ENCODE measurements at regions not wholly inside any gene's neighbourhood (a gene's known extent, or its start where the extent isn't known, plus 50 kb on each side); places are given as distances from the start of the nearest gene placed in this dataset.

DNA sequence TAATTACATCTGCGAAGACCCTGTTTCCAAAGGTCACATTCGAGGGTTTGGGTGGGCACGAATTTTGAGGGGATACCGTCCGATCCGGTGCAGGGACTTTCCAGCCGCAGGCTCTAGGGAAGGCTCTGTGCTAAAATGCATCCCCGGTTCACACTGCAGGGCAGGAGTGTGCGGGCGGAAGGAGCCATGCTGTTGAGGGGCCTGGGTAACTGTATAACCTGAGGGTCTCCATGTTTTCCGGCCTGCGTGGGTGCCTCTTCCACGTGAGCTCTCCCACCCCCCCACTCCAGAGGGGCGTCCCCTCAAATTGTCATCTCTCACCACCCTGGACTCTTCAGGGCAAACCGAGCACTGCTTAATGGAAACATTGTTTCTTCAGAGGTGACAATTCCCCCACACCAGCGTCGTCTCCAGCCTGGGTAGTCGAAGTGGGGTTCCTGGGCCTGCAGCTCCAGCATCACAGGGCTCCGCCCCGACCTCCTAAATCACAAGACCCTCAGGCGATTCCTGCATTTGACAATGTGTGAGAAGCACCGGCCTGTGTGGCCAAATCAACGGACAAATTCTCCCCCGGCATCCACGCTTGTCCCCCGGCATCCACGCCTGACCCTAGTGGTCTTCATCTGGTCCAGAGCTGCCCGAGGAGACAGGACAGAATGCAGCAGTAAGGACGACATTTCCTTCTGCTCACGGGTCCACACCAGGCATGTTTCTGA is 51.2 kb downstream of the FOXL3 start:
- Histone ChIP-seq H3K27ac (ENCODE audit: low read length) (no peak overlapping the region), H3K9me3 (ENCODE audit: insufficient read depth, low read depth, low read length) (no peaks in the 10 kb centered on the region), H3K27me3 (ENCODE audit: insufficient read depth, low read length) (no peaks in the 10 kb centered on the region), H3K36me3 (ENCODE audit: insufficient read depth, low read depth, low read length) (no peaks in the 10 kb centered on the region), H3K4me1 (ENCODE audit: insufficient read depth, low read length) (no peaks in the 10 kb centered on the region), H3K4me3 (ENCODE audit: low read length) (no peak overlapping the region), H3K9ac (ENCODE audit: low read depth, low read length) (no peak overlapping the region)

DNA sequence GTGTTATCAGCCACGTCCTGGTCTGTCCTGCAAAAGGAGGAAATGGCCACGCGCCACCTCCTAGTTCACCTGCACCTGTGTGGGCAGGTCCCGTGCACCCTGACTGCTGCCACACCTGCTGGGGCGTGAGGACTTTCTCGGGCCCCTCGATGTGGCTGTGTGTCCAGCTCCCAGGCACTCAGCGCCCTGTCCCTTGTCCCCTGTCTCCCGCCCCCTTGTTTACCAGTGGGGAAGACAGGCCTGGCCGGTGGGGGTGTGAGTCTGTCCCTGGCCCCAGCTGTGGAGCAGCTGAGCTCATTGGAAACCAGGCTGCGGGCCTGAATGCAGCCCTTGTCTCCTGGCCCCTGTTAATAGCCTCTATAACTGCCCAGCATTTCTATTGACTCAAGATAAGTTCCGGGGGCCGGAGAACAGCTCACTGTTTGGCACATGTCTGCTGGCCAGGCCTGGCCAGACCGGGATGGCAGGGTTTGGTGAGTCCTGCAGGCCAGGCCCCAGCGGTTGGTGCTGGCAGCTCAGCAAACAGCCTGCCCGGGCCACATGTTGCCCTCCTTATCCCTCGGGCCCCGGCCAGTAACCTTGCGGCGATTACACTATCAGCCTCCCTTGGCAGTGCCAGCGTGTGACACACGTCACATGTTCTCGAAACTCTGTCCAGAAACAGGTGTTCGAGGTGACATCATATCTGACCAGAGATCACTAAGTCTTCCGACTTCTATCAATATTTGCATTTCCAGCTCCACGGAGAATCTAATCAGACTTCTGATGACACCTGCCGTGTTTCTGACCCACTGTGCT is 52.1 kb downstream of the FOXL3 start:
- Histone ChIP-seq H3K27me3 (ENCODE audit: insufficient read depth, low read length) (no peaks in the 10 kb centered on the region), H3K4me3 (ENCODE audit: low read length) (no peak overlapping the region), H3K36me3 (ENCODE audit: insufficient read depth, low read depth, low read length) (no peaks in the 10 kb centered on the region), H3K9me3 (ENCODE audit: insufficient read depth, low read depth, low read length) (no peaks in the 10 kb centered on the region), H3K27ac (ENCODE audit: low read length) (no peak overlapping the region), H3K4me1 (ENCODE audit: insufficient read depth, low read length) (no peaks in the 10 kb centered on the region), H3K9ac (ENCODE audit: low read depth, low read length) (no peak overlapping the region)

DNA sequence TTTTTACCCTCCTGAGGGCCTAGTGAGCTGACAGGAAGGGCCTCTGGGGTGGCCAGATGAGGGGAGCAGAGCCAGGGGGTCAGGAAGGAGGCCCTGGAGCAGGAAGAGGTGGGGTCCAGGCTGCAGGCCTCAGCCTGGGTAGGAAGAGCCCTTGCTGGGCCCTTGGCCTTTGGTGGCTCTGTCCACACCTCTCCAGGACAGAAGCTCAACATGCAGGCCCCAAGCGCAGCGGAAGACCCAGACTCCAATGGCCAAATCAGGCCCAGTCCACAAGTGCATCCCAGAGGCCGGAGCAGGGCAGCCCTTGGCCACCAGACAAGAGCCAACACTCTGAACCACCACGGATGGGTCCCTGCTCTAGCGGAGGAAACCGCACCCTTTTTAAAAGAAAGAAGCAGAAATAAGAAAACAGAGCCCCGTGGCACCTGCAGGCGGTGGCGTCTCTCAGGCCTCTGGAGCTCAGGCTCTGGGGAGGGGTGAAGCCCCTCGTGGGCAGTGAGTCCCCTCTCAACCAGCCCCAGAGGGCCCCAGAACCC is 52.8 kb downstream of the FOXL3 start:
- no peak overlapping the region for H3K27ac ChIP-seq (ENCODE audit: low read length)
- H3K27me3 ChIP-seq (ENCODE audit: insufficient read depth, low read length) = no peaks in the 10 kb centered on the region
- H3K9ac ChIP-seq (ENCODE audit: low read depth, low read length) = no peak overlapping the region
- H3K4me1 ChIP-seq (ENCODE audit: insufficient read depth, low read length) = no peaks in the 10 kb centered on the region
- H3K4me3 ChIP-seq (ENCODE audit: low read length) = no peak overlapping the region
- H3K9me3 ChIP-seq (ENCODE audit: insufficient read depth, low read depth, low read length) = no peaks in the 10 kb centered on the region
- no peaks in the 10 kb centered on the region for H3K36me3 ChIP-seq (ENCODE audit: insufficient read depth, low read depth, low read length)

DNA sequence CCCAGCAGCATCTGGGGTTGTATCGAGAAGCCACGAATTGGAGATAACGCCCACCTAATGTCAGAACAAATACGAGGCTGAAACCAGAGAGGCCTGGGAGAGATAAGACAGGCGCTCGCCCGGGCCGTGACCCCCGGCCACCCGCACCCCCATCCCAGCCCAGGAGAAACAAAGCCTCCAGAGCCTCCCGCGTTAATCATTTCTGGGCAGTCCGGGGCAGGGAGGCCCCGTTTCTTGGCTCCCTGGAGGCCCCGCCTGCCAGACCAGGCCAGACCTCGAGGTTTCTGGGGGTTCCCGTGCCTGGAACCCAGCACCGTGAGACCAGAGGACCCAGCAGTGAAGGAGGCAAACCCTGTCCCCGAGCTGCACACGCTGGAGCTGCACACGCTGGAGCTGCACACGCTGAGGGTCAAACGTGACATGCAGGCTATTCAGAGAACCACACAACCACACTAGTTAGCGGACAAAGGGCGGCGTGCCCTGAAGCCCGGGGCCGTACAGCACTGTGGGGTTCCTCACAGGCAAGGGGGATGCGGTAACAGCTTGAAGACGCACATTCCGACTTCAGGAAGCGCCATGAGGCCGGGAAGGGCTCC is 53.4 kb downstream of the FOXL3 start:
- Histone ChIP-seq H3K9me3 (ENCODE audit: insufficient read depth, low read depth, low read length) (no peaks in the 10 kb centered on the region), H3K4me3 (ENCODE audit: low read length) (no peak overlapping the region), H3K36me3 (ENCODE audit: insufficient read depth, low read depth, low read length) (no peaks in the 10 kb centered on the region), H3K9ac (ENCODE audit: low read depth, low read length) (no peak overlapping the region), H3K27me3 (ENCODE audit: insufficient read depth, low read length) (no peaks in the 10 kb centered on the region), H3K27ac (ENCODE audit: low read length) (no peak overlapping the region), H3K4me1 (ENCODE audit: insufficient read depth, low read length) (no peaks in the 10 kb centered on the region)

DNA sequence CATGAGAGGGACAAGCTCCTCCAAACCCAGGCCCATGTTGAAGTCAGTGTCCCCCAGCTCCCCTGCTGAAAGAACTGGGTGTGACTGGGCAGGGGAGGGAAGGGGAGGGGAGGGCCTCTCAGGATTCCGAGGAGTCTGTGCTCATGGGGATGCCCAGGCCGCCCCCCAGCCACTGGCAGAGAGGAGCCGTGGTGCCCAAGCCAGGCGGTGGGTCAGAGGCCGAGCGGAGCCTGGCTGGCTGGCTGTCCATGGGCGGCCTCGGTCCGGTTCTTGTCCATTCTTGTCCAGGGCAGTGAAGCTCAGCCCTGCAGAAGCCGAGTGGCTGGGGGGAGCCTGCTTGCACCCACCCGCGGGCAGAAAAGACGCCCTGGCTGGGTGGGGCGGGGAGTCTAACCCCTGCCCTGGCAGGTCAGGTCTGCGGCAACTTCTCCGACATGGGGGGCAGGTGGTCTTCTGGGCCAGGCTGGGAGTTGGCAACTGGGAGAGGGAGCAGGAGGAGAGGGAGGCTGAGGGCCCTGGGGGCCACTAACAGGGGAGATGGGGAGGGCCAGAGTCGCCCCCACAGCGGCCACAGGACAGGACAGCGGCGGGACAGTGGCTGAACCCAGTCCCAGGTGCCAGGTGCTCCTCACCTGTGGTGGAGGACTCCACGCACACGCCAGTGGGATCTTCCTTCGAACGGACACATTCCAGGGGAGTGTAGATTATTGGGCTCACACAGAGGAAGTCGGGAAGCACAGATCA is 54.1 kb downstream of the FOXL3 start:
- H3K4me1 ChIP-seq (ENCODE audit: insufficient read depth, low read length) = no peaks in the 10 kb centered on the region
- H3K36me3 ChIP-seq (ENCODE audit: insufficient read depth, low read depth, low read length) = no peaks in the 10 kb centered on the region
- H3K9me3 ChIP-seq (ENCODE audit: insufficient read depth, low read depth, low read length) = no peaks in the 10 kb centered on the region
- no peak overlapping the region for H3K27ac ChIP-seq (ENCODE audit: low read length)
- no peaks in the 10 kb centered on the region for H3K27me3 ChIP-seq (ENCODE audit: insufficient read depth, low read length)
- no peak overlapping the region for H3K9ac ChIP-seq (ENCODE audit: low read depth, low read length)
- no peak overlapping the region for H3K4me3 ChIP-seq (ENCODE audit: low read length)

DNA sequence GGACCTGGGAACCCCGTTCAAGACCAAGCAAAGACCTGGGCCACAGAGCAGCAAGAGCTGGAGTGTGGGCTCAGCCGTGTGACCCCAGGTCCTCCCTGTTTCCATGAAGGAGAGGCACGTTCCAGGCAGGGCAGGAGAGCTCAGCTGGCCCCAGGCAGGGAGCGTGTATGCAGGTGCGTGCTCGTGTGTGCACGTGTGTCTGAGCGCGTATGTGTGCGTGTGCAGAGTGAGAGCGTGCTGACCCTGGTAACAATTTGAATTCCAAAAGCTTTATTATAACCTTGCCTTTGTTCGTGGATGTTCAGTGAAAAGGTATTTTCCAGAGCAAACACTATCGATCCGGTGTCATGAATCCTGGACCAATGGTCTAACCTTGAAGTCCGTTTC is 54.6 kb downstream of the FOXL3 start:
- H3K9ac ChIP-seq (ENCODE audit: low read depth, low read length) = no peak overlapping the region
- no peaks in the 10 kb centered on the region for H3K9me3 ChIP-seq (ENCODE audit: insufficient read depth, low read depth, low read length)
- H3K4me1 ChIP-seq (ENCODE audit: insufficient read depth, low read length) = no peaks in the 10 kb centered on the region

DNA sequence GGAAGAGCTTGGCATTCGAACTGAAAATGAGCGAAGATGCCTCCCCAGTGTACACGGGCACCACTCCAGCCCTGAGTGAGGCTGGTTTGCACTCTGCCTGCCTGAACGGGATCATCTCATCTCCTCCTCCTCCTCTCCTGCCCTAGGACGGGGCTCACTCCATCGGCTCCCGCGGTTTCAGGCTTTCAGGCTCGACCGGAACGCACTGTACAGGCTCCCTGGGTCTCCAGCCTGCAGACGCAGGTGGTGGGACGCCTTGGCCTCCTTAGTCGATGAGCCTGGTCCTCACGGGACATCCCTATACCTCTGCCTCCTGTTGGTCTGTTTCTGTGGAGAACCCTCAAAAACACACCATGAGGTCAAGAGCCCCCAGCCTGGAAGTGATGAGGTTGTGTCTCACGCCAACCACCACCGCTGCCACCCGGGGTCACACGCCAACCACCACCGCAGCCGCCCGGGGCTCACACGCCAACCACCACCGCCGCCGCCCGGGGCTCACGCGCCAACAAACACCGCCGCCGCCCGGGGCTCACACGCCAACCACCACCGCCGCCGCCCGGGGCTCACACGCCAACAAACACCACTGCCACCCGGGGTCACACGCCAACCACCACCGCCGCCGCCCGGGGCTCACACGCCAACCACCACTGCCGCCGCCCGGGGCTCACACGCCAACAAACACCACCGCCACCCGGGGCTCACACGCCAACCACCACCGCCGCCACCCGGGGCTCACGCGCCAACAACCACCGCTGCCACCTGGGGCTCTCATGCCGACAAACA is 56.3 kb downstream of the FOXL3 start:
- no peaks in the 10 kb centered on the region for H3K27me3 ChIP-seq (ENCODE audit: insufficient read depth, low read length)
- no peaks in the 10 kb centered on the region for H3K9me3 ChIP-seq (ENCODE audit: insufficient read depth, low read depth, low read length)
- H3K4me3 ChIP-seq (ENCODE audit: low read length) = no peak overlapping the region
- H3K36me3 ChIP-seq (ENCODE audit: insufficient read depth, low read depth, low read length) = no peaks in the 10 kb centered on the region
- no peaks in the 10 kb centered on the region for H3K4me1 ChIP-seq (ENCODE audit: insufficient read depth, low read length)
- H3K27ac ChIP-seq (ENCODE audit: low read length) = no peak overlapping the region
- H3K9ac ChIP-seq (ENCODE audit: low read depth, low read length) = no peak overlapping the region

More for the DNA sequence above, 54.6 kb downstream of the FOXL3 start:
- Histone ChIP-seq H3K27me3 (ENCODE audit: insufficient read depth, low read length) (no peaks in the 10 kb centered on the region), H3K4me3 (ENCODE audit: low read length) (no peak overlapping the region), H3K27ac (ENCODE audit: low read length) (no peak overlapping the region), H3K36me3 (ENCODE audit: insufficient read depth, low read depth, low read length) (no peaks in the 10 kb centered on the region)

DNA sequence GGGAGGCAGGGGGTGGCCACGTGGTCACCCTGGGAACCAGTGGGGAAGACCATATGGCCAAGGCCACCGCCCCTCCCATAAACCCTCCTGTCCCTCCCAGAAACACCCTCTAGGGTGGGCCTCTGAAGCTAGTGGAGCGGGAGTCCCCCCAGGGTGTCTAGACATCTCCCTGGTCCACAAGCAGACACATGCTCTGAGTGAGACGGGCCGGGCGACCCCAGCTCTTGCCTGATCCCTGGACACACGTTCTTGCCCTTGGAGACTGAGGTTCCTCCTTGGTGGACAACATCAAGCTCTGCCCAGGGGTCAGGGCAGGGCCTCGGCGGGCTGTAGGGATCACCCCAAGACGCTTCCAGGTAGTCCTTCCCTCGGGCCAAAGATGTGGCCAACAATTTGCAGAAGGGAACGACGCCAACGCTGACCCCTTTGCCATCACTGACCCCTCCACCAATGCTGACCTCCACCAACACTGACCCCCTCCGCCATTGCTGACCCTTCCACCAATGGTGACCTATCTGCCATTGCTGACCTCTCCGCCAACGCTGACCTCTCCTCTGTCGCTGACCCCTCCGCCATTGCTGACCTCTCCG is 57.1 kb downstream of the FOXL3 start:
- no peak overlapping the region for H3K27ac ChIP-seq (ENCODE audit: low read length)
- no peaks in the 10 kb centered on the region for H3K36me3 ChIP-seq (ENCODE audit: insufficient read depth, low read depth, low read length)
- H3K9me3 ChIP-seq (ENCODE audit: insufficient read depth, low read depth, low read length) = no peaks in the 10 kb centered on the region
- no peaks in the 10 kb centered on the region for H3K27me3 ChIP-seq (ENCODE audit: insufficient read depth, low read length)
- H3K9ac ChIP-seq (ENCODE audit: low read depth, low read length) = no peak overlapping the region
- no peaks in the 10 kb centered on the region for H3K4me1 ChIP-seq (ENCODE audit: insufficient read depth, low read length)
- no peak overlapping the region for H3K4me3 ChIP-seq (ENCODE audit: low read length)

DNA sequence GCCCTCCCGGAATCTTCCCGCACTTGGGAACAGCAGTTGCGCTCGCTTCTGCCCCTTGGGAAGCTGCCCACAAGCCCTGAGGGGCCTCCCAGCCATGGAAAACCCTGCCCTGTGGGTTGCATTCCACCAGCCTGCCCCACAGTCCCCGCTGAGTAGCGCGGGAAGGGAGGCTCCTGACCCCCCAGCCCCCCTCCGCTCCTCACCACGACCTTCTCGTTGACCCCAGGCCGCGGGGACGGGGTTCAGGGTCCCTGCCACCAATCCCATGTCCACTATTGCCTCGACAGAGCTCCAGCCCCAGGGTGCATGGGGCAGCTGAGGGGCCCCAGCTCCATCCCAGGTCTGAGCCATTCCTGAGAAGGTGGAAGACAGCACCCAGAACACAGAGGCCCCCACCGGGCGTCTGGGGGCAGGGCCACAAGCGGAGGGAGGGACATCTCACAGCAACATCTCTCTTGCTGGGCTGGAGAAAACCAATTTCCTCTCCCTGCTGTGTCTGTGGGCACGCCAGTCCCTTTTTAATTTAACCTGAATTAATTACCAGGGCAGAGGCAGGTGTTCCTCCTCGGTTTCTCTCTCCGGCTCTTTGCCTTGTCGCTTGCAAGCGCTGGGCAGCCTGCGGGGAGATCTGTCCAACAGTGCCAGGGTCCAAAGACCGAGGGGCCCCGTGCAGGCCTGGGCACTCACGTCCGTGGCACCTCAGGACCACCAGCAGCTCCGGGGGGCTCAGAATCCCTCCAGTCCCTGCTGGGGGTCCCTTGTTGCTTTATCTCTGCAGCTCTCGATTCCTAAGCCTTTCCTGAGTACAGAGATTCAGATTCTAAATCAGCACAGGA is 57.9 kb downstream of the FOXL3 start:
- Histone ChIP-seq H3K27me3 (ENCODE audit: insufficient read depth, low read length) (no peaks in the 10 kb centered on the region), H3K9ac (ENCODE audit: low read depth, low read length) (no peak overlapping the region), H3K4me3 (ENCODE audit: low read length) (no peak overlapping the region), H3K36me3 (ENCODE audit: insufficient read depth, low read depth, low read length) (no peaks in the 10 kb centered on the region), H3K4me1 (ENCODE audit: insufficient read depth, low read length) (no peaks in the 10 kb centered on the region), H3K27ac (ENCODE audit: low read length) (no peak overlapping the region), H3K9me3 (ENCODE audit: insufficient read depth, low read depth, low read length) (no peaks in the 10 kb centered on the region)

DNA sequence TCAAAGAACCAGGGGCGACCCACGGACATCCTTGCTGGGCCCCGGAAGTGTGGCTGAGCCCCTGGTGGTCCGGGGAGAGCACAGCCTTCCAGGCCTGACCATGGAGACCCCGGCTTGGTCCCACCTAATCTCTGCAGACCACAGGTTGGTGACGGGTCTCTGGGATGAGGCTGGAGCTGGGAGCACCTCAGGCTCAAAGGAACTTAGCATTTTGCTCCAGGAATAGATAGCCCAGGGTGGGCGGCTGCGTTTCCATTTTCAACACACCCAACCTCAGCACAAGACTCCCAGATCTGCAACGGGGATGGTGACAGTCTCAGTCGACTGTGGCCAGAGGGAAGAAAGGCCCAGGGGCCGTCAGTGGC is 58.5 kb downstream of the FOXL3 start:
- H3K27me3 ChIP-seq (ENCODE audit: insufficient read depth, low read length) = no peaks in the 10 kb centered on the region
- no peaks in the 10 kb centered on the region for H3K9me3 ChIP-seq (ENCODE audit: insufficient read depth, low read depth, low read length)
- H3K4me3 ChIP-seq (ENCODE audit: low read length) = no peak overlapping the region
- no peaks in the 10 kb centered on the region for H3K4me1 ChIP-seq (ENCODE audit: insufficient read depth, low read length)
- H3K9ac ChIP-seq (ENCODE audit: low read depth, low read length) = no peak overlapping the region
- H3K27ac ChIP-seq (ENCODE audit: low read length) = no peak overlapping the region
- no peaks in the 10 kb centered on the region for H3K36me3 ChIP-seq (ENCODE audit: insufficient read depth, low read depth, low read length)

Data from iPS-20b (cell line).